ENCODE measurements at regions not wholly inside any gene's neighbourhood (a gene's known extent, or its start where the extent isn't known, plus 50 kb on each side); places are given as distances from the start of the nearest gene placed in this dataset.
"Not testable (repeated sequence)": the region's sequence is repeated elsewhere in the genome, so short reads cannot be mapped to it uniquely, and the experiment has no call there.

DNA sequence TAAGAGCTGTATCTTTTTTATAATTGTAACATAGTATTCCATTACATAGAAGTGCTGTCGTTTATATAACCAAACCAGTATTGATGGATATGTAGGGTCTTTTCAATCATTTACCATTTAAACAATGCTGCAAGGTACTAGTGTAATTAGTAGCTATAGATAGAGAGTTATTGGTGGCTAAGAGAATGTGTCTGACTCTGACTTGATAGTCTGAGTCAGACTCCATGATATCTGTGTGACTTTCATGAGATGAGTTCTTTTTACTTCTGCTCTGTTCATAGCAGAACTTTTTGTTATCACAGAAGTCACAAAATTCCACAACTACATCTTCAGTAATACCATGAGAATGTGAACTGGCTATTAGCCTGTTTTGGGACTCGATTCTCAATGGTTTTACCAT, 150.6 kb downstream of the FHIP1A start:
- DNase-seq (ENCODE audit: low read depth): no peak

DNA sequence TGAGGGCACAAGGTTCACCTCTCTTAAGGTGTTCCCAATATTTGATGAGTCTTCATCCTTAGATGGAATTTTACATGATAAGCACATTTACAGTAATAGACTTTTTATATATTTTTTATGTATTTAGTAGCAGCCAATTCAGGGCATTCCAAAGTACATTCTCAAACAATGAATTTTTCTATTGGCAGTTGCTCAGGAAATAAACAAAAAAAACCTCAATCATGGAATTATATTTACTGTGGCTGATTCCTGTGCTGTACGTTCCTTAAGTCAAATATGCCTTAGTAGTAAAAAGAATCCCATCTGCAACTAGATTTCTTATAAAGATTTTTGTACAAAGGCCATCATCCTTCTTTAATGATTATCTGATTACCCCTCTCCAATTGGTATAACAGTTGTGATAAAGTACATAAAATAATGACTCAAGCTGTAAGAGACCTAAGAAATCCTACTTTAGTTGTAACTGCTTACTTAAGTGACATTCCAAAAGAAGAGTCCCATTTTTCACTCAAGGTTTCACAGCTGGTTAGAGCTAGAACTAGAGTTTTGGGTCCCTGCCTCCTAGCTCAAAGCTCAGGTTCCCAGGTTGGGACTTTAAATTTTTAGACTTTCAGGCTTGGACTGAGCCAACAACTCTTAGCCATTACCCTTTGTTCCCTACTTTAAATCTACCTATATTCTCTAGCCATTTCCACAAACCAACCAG, 152.7 kb downstream of the FHIP1A start:
- DNase-seq (ENCODE audit: low read depth): no peak

- DNase-seq (ENCODE audit: low read depth): no peak
Observed at GRCh38 chr4:151563194-151563593, 154.2 kb downstream of the FHIP1A start.

GRCh38 chr4:151564321-151564720, 155.3 kb downstream of the FHIP1A start:
- no peak for DNase-seq (ENCODE audit: low read depth)

DNA sequence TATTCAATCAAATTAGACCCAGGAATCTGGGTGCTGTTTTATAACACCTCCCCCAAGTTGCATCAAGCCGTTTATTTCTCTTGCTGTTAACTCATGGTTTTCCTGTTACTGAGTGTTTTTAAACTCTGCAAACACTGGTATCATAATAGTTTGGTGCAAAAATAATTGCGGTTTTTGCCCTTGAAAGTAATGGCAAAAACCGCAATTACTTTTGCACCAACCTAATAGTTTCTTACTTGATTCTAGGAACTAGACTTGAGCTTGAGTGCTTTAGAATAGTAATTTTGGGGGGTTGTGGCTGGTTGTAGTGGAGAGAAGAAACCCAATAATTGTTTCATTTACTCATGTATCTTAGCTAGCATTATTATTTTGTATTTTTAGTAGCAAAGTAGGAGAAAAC, 156.6 kb downstream of the FHIP1A start:
- no peak for DNase-seq (ENCODE audit: low read depth)

GRCh38 chr4:151566053-151566452, 157.1 kb downstream of the FHIP1A start:
- DNase-seq (ENCODE audit: low read depth): no peak

DNA sequence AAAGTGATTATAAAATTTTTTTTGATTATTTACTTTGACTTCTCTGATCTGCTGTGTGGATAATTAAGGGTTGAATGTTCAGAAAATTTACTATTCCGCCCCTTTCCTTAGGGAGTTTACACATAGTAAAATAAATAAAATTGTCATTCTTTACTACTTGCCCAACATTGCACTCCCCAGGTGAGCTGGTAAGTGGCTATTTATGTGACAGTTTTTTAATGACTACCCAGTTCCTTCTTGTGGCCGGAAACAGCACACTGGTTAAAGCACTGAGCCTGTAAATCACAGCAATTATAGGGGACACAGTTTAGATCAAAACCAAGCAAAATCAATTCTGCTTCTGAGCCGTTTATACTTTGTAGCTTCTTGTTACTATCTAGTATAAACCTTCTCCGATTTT, 158.1 kb downstream of the FHIP1A start:
- DNase-seq (ENCODE audit: low read depth): no peak

GRCh38 chr4:151568966-151569365, 160.0 kb downstream of the FHIP1A start:
- no peak for DNase-seq (ENCODE audit: low read depth)

- no peak for DNase-seq (ENCODE audit: low read depth)
Observed at GRCh38 chr4:151569650-151570049, 160.7 kb downstream of the FHIP1A start.

DNA sequence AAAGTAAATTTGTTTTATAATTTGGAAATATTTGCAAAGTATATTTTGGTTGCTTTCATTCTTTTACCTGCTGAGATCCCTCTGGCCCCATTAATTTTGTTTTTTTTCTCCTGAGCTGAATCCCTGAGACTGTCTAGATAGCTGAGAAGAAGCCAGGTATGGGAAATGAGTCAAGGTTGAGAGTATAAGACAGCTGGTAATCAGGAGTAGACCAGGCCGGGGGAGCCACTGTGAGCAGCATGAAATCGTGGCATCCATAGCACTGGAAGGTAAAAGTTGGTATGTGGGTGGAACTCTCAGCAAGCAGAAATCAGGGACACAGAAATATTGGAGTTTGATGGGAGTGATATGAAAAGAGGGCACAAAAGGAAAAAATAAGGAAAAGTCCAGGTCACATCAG, 164.5 kb downstream of the FHIP1A start:
- no peak for DNase-seq (ENCODE audit: low read depth)

GRCh38 chr4:151573945-151574344, 165.0 kb downstream of the FHIP1A start:
- DNase-seq (ENCODE audit: low read depth): peak; percentile 3

DNA sequence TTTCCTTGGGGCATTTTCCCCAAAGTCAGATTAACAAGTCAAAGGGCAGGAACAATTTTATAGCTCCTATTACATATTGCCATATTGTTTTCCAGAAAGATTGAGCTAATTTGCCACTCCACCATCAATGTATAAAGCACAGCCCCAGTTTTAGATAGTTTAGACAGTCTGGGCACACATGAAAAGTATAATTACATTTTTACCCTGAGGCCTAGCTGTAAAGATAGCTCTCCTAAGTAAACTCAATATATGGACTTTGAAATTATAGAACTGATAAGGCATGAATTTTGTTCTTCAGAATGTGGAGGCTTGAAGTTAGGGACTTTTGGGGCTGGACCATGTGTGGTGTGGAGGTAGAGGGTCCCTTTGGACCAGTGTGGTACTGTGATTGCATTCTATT, 166.0 kb downstream of the FHIP1A start:
- no peak for DNase-seq (ENCODE audit: low read depth)

DNA sequence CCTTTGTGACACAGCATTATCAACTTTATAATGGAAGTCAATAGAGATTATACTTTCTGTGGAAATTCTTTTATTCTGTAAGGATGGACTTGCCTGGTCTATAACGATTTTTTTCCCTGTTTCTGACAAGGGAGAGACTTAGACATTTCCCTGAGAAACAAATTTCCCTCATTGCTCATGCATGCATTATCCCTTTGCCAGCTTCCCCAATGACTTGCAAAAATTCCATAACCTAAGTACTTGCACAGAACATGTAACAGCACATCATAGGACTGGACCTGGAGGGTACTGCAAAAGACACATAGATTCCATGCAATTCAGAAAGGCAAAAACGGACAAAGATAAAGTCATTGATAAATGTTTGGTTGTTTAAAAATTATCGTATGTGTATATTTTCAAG, 166.7 kb downstream of the FHIP1A start:
- no peak for DNase-seq (ENCODE audit: low read depth)

DNA sequence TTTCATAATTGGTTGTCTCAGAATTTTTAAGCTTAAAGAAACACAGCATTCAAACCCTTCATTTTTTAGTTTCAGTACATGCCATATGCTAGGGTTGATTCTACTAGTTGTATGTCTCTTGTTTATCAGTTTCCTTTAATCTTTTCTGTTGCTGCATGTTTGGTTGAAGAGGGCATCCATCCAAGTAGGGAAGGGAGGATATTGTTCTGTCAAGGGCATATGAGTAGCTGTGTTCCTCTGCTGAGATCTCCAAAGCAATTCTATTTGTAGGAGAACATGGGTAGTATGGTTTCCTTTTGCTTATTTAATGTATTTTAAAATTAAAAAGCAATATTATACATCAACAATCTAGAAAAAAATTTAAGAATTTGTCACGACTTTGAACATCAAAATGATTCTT, 167.7 kb downstream of the FHIP1A start:
- DNase-seq (ENCODE audit: low read depth): no peak

DNA sequence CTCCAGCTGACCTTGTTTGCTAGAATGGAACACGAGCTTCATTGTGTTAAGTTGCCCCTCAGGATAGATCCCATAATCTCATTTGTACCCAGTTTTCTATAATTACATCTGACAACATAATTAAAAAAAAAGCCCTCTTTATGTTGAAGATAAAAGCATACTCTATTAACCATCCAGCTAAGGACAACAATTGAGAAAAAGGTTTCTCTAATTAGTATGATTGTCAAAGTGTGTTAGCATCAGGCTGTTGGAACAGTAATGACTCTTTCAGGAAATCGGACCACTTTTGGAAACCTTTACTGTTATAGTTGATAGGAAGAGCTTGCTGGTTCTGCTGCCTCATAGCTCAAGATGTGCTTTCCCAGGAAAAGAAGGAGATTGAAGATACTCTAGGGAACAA, 172.6 kb downstream of the FHIP1A start:
- no peak for DNase-seq (ENCODE audit: low read depth)

DNA sequence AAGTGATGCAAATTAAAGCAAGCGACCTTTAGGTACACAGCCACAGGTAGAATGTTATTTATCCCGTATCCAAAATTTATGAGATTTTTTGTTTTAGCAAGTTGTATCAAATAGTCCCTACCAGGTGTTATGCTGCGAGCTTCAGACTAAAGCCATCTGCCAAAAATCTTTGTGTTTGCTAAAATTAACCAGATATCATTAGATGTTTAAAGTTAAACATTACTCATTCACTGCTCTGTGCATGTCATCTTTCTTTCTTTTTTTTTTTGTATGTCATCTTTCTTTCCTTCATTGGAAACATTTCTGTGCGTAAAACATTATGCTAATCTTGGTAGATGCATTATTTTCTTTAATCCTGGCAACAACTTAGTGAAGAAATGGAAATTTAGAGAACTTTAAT, 173.1 kb downstream of the FHIP1A start:
- DNase-seq (ENCODE audit: low read depth): no peak

DNA sequence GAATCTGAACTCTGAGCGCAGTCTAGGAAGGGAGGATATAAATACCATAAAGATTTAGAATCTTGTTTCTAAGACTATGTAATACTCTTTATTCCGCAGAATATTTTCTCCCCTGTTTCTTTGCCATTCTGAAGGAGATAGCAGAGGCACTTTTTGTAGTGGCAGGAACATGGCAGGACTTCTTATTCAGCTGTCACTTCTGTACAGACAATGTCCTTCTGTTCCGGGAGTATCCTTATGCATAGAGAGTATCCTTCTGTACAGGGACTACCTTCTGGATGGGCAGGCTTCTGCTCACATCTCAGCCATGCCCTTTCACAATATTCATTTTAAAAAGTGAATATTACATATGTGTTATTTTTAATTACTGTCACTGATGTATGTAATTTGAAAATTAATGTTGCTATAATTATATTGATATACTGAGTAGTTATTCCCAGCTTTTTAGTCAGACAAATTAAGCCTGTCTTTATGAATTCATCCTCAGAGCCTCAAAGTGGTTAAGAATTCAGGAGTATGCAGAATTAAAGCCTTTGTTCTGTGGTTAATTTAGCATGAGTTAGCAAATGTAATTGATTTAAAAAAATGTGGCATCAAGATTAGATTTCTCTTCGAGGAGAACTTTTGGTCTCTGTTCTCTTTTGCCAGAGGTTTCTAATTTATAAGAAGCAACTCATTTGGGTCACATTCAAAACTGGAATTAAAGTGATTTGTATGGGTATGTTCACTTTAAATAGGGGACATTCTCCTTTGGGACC, 174.4 kb downstream of the FHIP1A start:
- no peak for DNase-seq (ENCODE audit: low read depth)

DNA sequence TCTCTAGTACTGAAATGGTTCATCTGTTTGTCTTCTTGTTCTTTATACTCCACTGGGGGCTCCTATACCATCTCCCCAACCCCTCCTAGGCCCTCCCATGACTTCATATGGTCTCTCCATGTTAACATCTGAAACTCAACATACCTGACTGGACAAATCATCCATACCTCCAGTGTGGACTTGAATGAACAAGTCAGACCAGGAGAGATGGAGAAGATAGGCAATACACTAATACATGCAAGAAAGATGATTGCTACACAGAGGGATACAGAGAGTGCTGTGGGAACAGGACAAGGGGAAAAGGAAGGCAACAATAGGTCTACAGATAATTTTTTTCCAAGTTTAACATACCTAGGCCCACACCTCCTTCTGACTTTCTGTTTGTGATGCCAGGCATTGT, 175.1 kb downstream of the FHIP1A start:
- DNase-seq (ENCODE audit: low read depth): no peak

DNA sequence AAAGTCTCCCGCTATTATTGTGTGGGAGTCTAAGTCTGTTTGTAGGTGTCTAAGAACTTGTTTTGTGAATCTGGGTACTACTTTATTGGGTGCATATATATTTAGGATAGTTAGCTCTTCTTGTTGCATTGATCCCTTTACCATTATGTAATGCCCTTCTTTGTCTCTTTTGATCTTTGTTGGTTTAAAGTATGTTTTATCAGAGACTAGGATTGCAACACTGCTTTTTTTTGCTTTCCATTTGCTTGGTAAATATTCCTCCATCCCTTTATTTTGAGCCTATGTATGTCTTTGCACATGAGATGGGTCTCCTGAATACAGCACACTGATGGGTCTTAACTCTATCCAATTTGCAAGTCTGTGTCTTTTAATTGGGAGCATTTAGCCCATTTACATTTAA, 165.2 kb downstream of the GATB start:
- not testable (repeated sequence) for DNase-seq (ENCODE audit: low read depth)

GRCh38 chr4:151597691-151598090, 163.1 kb downstream of the GATB start:
- DNase-seq (ENCODE audit: low read depth): not testable (repeated sequence)

GRCh38 chr4:151599863-151600262, 160.9 kb downstream of the GATB start:
- no peak for DNase-seq (ENCODE audit: low read depth)

- DNase-seq (ENCODE audit: low read depth): no peak
Observed at GRCh38 chr4:151600432-151600831, 160.4 kb downstream of the GATB start.

DNA sequence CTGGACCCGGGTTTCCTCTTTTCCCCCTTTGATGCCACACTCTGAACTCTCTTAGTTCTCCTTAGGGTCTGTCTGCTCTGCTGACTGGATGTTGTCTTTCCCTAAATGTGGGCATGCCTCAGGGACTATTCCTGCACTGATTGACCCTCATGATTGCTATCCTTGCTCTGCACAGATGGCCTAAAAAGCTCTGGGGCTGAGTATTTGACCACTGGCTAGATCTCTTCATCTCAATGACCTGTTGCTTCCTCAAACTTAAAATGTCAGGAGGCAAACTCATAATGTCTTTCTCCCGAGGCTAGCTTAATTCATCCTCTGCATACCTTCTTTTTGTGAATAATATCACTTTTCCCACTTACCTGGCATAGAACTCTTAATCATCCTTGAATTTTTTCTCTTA, 157.4 kb downstream of the GATB start:
- DNase-seq (ENCODE audit: low read depth): no peak

GRCh38 chr4:151604238-151604637, 156.6 kb downstream of the GATB start:
- DNase-seq (ENCODE audit: low read depth): no peak

Measured in Daoy (cell line).